Endometrium (tissue), 2 donors: ENCODE measurements at regions not wholly inside any gene's neighbourhood (a gene's known extent, or its start where the extent isn't known, plus 50 kb on each side); places are given as distances from the start of the nearest gene placed in this dataset.

ENCODE experiments used
- FAIRE-seq: peaks from 2 replicates; lab custom pipeline; 2012; peaks lifted over from hg19 to GRCh38; lab: Jason Lieb, UNC
- donor health status: control.
- donor health status: control.

- no peak for FAIRE-seq
These were observed 242.0 kb downstream of the BCOR start for GRCh38 chrX:39855748-39856129.

GRCh38 chrX:39856472-39857121 lies 241.2 kb downstream of the BCOR start:
- FAIRE-seq: no peak

- no peak for FAIRE-seq
These were observed 240.0 kb downstream of the BCOR start for GRCh38 chrX:39857780-39858179.

GRCh38 chrX:39859991-39860861 lies 237.5 kb downstream of the BCOR start:
- FAIRE-seq: no peak

GRCh38 chrX:39862963-39863362 lies 234.8 kb downstream of the BCOR start:
- FAIRE-seq: no peak

- no peak for FAIRE-seq
These were observed 231.5 kb downstream of the BCOR start for GRCh38 chrX:39866229-39866628.

GRCh38 chrX:39869846-39870601 lies 227.7 kb downstream of the BCOR start:
- no peak for FAIRE-seq

GRCh38 chrX:39871648-39872047 lies 226.1 kb downstream of the BCOR start:
- FAIRE-seq: no peak

GRCh38 chrX:39873117-39873516 lies 224.6 kb downstream of the BCOR start:
- FAIRE-seq: no peak

- no peak for FAIRE-seq
These were observed 223.4 kb downstream of the BCOR start for GRCh38 chrX:39874202-39874816.

- no peak for FAIRE-seq
These were observed 221.7 kb downstream of the BCOR start for GRCh38 chrX:39875834-39876628.

GRCh38 chrX:39877905-39878304 lies 219.9 kb downstream of the BCOR start:
- no peak for FAIRE-seq

GRCh38 chrX:39883666-39884065 lies 214.1 kb downstream of the BCOR start:
- FAIRE-seq: no peak

GRCh38 chrX:39886282-39886681 lies 211.5 kb downstream of the BCOR start:
- no peak for FAIRE-seq

- FAIRE-seq: no peak
These were observed 209.0 kb downstream of the BCOR start for GRCh38 chrX:39888730-39889129.

GRCh38 chrX:39889704-39890103 lies 208.1 kb downstream of the BCOR start:
- no peak for FAIRE-seq

- no peak for FAIRE-seq
These were observed 207.0 kb downstream of the BCOR start for GRCh38 chrX:39890807-39891206.

GRCh38 chrX:39891781-39892180 lies 206.0 kb downstream of the BCOR start:
- FAIRE-seq: no peak

GRCh38 chrX:39893417-39894338 lies 204.1 kb downstream of the BCOR start:
- FAIRE-seq: no peak

- no peak for FAIRE-seq
These were observed 203.1 kb downstream of the BCOR start for GRCh38 chrX:39894683-39895082.
